NCI-H82 treated with DMSO at 0.1 percent for 48 hours (cell line): ENCODE measurements at regions not wholly inside any gene's neighbourhood (a gene's known extent, or its start where the extent isn't known, plus 50 kb on each side); places are given as distances from the start of the nearest gene placed in this dataset.
"Not testable (repeated sequence)": the region's sequence is repeated elsewhere in the genome, so short reads cannot be mapped to it uniquely, and the experiment has no call there.

Experiments used
- DNase-seq: peaks from one replicate; lab custom pipeline; 2025; ENCODE audit not compliant: unreplicated experiment; lab: John Stamatoyannopoulos, UW

- not testable (repeated sequence) for DNase-seq
These were observed 678.2 kb downstream of the PLOD2 start for GRCh38 chr3:145482735-145483134.

- DNase-seq = no peak
These were observed 677.0 kb downstream of the PLOD2 start for GRCh38 chr3:145483992-145484391.

- DNase-seq = no peak
These were observed 672.0 kb downstream of the PLOD2 start for GRCh38 chr3:145489011-145489410.

- DNase-seq = no peak
These were observed 670.6 kb downstream of the PLOD2 start for GRCh38 chr3:145490088-145491048.

- no peak for DNase-seq
These were observed 668.5 kb downstream of the PLOD2 start for GRCh38 chr3:145492456-145492855.

- not testable (repeated sequence) for DNase-seq
These were observed 643.6 kb downstream of the PLOD2 start for GRCh38 chr3:145517416-145517815.

- DNase-seq = no peak
These were observed 642.3 kb downstream of the PLOD2 start for GRCh38 chr3:145518639-145519038.

GRCh38 chr3:145519398-145520047 is 641.5 kb downstream of the PLOD2 start:
- DNase-seq = no peak

- no peak for DNase-seq
These were observed 638.8 kb downstream of the PLOD2 start for GRCh38 chr3:145522179-145522578.

- no peak for DNase-seq
These were observed 637.9 kb downstream of the PLOD2 start for GRCh38 chr3:145522893-145523651.

GRCh38 chr3:145531548-145531947 is 629.4 kb downstream of the PLOD2 start:
- no peak for DNase-seq

- no peak for DNase-seq
These were observed 627.3 kb downstream of the PLOD2 start for GRCh38 chr3:145533696-145534095.

- DNase-seq = no peak
These were observed 624.5 kb downstream of the PLOD2 start for GRCh38 chr3:145536461-145536860.

GRCh38 chr3:145550522-145550921 is 610.5 kb downstream of the PLOD2 start:
- DNase-seq = no peak

GRCh38 chr3:145557405-145557804 is 603.6 kb downstream of the PLOD2 start:
- no peak for DNase-seq

GRCh38 chr3:145578471-145578870 is 582.5 kb downstream of the PLOD2 start:
- DNase-seq = no peak

- DNase-seq = no peak
These were observed 579.3 kb downstream of the PLOD2 start for GRCh38 chr3:145581694-145582093.

- DNase-seq = no peak
These were observed 556.1 kb downstream of the PLOD2 start for GRCh38 chr3:145604851-145605250.

GRCh38 chr3:145620002-145620401 is 541.0 kb downstream of the PLOD2 start:
- DNase-seq = no peak

GRCh38 chr3:145620486-145620885 is 540.5 kb downstream of the PLOD2 start:
- no peak for DNase-seq

GRCh38 chr3:145623349-145623748 is 537.6 kb downstream of the PLOD2 start:
- DNase-seq = no peak
